ENCODE measurements at regions not wholly inside any gene's neighbourhood (a gene's known extent, or its start where the extent isn't known, plus 50 kb on each side); places are given as distances from the start of the nearest gene placed in this dataset.

DNA sequence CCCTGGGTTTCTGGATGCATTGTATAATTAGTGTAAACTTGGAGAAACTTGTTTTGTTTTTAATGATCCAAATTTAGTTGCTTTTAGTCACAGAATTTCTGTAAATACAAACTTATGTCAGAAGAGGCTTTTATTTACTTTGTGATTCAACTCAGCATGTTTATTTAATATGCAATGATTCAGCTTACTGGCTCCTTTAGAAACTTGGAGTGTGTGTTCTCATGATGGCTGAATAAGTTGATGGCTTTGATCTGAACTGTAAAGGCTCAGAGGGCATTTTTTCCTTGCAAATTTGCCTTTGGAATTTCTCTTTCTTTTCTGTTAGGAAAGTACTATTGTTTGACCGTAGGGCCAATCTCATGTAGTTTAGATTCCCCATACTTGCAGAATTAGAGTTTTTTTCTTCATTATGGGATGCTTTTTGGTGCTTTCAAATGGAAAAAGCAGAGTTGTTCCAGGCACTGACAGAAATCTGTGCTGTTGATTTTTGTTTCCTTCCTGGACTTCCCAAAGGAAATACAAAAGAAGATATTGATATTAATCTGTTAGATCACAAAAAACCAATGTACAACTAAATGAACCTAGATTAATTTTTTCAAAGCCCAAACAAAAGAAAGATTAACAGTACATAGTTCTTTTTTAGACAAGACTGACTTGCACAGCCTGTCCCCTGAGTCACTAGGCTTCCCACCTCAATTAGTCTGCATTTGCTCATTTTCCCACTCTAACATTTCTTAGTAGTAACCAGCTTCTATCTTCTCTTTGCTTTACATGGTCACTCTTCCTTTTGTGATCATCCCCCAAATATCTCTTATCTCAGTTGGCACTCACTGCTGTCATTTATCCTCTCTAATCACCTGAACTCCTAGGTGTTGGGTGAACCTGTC is 96.8 kb upstream of the AGR3 start:
- DNase-seq: no peak

DNA sequence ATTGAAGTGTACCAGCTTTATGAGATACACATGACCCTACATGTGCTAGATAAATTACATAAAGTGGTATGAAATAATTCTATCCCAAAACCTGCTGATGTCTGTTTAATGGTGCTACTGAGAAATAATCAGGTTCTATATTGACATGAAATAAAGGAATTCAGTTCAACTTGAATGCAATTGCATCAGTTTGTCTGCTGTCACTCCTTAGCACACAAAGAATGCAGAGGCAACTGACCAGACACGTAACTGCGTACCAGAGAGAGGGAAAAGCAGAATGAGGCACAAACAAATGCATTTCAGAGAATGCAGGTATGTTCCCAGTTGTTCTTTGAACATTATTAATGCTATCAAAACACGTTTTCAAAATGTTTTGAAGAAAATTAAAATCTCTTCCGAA is 98.8 kb upstream of the AGR3 start:
- no peak for DNase-seq

DNA sequence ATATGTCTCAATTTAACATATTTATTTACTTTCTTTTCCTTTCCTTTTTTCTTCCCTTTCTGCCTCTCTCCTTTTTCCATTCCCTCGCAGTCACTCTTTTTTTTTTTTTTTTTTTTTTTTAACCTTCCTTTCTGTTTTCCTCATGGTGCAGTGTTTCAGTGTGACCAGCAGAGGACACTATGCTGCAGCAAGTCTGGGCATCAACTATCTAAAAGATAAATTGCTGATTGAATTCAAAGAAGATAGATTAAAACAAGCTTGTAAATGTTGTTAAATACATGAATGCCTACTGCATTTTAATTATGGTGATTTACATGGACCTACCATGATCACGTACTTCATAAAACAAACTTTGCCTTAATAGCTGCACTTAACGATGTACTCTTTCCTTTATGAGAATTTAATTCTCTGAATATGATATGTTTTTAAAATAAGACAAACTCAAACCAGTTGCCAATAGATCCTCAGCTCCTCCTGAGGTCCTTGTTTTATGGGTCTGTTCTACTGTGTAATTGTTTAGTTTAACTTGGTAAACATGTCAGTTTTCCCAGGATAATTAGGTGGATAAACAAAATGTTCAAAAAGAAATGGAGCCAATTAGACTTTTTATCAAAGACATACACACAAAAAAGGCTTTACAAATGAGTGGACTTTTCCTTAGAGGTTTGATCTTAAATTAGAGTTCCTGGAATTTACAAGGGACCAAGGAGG is 101.0 kb upstream of the AGR3 start:
- DNase-seq: peak; percentile 31 to 56

DNA sequence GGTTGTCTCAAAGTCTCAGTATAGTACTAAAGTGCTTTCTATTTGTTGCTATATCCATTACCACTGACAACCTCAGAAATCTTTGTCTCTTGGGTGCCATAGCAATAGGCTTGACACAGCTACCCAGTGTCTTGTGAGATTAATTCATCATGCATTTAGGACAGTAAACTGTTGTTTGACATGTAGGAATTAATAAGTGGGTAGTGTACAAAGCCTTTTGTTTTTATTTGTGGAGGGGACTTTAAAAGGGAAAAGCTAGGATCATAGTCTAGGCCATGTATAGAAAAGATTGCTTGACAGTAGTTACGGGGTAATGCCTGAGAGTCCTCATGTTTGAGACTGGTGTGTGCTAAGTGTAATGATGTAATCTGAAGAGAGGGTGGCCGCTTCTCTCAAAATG is 102.6 kb upstream of the AGR3 start:
- no peak for DNase-seq

DNA sequence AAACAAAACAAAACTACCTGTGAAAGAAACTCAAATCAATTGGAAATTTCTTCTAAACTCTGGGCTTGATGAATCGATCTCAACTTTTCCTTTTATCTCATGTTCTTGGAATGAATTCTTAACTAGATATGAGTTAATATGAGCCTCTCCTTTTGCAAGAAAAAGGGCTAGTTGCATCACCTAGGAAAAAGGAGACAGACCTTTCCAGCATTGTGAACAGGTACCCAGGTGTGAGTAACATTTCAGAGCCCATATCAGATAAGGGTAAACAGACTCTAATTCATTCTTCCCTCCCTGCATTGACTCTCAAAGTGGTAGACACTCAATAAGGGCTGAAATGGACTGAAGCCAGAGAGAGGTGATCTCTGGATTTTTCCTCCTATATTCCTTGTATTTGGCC is 103.8 kb upstream of the AGR3 start:
- DNase-seq: no peak

DNA sequence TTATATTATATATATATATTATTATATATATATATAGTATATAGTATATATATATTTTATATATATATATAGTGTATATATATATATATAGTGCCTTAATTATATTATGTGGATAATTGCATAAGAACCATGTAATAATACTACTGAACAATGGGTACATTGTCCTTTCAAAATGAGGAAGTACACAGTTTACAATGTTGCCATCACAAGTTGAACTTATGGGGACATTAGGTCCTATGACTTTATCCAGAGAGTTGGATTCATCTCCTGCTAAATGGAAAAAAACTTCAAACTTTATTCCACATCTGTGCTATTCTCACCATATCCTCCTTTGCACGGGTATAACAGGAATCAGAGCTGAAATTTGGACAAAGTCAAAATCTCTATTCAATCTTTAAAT is 105.0 kb upstream of the AGR3 start:
- no peak for DNase-seq

DNA sequence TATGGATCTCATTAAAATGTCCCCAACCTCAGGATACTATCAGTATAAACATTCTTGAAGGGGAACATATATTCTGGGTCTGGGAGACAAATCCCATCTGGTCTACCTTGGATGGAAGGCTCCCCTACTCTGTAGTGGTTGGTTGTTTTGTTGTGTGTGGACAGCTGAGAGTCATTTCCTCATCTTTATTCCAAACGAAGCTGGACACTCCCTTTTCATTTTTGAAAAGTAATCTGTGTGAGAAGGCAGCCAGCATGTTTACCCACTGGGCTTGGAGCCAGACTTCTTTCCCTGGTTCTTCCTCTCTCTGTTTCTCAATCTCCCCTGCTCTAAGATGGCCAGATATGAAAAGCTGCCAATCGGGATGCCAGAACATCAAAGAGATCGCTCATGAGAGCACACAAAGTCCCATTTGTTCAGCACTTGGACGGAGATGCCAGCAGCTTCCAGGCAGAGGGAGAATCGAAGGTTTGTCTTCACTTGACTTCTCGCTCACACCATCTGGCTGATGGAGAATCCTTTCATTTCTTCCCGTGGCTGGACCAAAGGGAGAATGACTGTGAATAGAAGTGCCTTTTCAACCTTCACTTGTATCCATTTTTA is 108.1 kb upstream of the AGR3 start:
- DNase-seq: no peak

DNA sequence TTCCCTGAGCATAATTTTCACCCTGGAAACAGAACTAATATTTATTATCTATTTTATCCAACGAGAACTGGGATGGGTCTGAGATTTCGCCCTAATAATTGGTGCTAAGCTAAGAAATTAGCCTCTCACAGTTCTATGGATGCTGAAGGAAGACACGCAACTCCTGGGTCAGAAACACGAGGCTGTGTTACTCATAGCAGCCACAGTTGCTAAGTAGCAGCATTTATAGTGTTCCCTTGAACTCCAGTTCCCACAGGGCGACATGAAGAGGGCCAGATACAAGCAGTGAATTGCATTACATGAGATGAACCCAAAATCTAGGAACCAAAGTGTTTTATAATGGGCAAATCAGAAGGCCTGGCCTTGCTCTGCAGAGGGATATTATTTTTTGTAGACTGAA is 109.8 kb upstream of the AGR3 start:
- no peak for DNase-seq

DNA sequence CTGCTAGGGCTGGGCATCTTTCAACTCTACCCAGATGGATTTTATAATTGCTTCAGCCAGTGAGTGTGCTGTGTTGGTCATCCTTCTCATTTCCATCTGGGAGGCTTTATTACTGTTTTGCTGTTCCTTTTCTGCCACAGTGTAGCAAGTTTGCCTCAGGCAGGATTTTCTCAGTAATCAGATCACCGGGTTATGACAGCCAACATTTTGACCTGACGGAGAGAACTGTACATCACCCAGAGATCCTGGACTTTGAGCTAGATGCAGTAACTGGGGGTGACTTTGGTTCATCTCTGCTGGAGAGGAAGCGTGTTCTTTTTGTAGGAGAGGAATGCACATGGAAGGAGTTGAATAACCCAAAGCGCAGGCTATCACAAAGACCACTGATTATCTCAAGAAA is 111.8 kb upstream of the AGR3 start:
- DNase-seq: no peak

DNA sequence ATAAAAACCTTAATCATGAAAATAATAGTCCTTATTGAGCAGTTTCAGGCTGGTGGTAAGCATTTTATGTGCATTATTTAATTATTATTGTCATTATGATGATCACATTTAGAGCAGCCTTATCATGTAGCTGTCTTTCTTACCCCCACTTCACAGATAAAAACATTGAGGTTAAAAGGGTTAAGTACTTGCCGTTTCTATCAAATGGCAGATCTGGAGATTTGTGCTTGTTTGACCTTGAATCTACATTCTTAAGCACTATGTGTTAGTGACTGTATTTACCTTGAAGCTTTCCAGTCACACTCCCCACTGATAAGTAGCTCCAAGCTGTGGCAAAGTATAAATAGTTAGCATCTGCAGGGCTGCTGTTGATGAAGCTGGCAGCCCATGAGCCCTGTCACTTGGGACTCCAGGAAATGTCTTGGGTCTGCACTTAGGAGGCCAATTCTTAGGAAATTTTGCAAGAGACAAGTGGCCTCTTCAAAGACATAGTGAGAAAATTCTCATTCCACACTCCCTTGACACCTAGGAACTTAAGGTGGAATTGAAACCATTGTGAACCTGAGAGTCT is 116.8 kb upstream of the AGR3 start:
- DNase-seq: no peak

DNA sequence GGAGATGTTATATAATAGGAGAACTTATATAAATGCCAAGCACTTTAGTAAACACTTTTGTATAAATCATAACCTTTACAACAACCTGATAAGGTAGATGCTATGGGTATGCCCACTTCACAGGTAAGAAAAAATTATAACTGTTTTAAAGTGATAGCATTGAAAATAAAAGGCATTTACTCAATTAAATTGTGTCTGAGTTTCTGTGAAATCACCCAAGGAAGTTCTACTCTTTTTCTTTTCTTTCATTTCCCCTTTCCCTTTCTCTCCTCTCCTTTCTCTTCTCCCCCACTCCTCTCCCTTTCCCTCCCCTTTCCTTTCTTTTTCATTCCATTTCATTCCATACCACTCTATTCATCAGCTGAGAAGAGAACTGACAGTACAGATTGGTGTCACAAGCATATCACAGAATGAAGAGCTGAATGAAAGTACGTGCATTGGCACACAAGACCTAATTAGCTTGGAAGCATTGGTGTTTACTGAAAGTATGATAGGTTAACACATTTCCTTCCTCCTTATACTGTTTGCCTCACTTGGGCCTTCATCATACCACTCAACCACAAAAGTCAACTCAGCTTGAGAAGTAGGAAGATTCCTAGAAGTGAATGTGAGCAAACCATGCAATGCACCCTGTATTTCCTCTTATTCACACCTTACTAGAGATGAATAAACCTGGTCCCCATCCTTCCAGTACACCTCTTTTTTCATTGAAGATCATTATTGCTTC is 117.9 kb upstream of the AGR3 start:
- DNase-seq: peak in 1 of 2 donors; percentile 19

DNA sequence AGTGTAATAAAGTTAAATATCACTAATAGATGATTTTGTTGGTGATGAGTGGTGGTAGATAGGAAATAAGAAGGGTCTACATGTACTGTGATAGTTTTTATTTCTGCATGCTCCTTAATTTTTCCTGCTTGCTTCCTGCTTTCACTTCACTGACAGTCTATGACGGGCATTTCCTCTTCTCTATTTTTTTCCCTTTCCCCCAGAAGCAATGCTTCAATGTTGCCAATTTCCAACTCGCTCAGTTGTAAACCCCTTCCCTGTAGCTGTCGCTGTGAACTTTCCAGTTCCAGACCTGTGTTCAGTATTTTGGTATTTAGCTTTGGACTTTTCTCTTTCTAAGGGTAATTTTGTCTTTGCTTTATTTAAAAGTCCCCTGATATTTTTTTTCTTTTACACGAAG is 123.5 kb upstream of the AGR3 start:
- no peak for DNase-seq

DNA sequence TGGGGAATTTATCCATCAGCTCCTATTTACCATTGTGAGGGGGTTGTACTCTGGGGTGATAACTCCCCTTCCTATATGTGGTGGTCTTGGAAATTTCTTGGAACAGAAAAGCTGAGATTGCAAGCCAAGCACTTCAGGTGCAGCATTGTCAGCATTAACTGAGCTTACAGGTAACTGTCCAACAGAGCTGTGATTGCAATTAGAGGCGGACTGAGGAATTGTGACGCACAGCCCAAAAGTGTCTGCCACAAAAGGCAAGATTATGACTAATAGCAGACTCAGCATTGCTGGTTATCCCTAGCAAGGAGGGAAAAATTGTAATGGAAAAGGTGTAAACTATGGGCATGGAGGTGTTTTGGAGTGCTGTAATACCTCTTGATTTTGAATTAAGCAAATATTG is 126.1 kb upstream of the AGR3 start:
- no peak for DNase-seq

DNA sequence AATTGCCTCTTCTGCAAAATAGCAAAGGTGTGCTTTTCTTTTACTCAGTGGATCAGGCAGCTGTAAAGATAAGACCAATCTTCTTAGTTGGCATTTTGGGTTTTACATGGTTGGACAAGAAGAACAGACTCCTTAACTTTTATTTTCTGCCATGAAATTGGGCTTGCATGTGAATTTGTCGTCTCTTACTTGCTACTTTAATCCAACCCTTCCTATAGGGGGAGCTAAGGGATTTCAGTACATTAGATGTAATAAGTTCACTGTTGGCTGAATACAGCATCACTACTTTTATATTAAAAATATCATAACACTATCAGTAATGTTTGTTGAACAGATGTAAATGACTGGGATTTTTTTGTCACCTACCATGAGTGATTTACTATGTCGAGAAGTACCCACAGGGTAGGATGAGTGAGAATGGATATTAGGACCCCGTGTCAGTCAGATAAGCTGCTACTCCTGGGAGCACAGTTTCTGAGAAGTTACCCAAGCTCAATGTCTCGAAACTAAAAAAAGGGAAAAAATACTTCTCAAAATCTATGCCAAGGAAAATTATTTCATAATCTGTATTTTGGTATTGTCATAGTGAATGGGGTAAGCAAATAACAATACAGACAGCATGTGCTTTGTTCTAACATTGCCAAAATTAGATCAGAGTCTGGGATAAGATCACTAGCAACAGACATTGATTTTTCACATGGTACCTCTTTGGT is 127.4 kb upstream of the AGR3 start:
- DNase-seq: peak; percentile 14 to 63

DNA sequence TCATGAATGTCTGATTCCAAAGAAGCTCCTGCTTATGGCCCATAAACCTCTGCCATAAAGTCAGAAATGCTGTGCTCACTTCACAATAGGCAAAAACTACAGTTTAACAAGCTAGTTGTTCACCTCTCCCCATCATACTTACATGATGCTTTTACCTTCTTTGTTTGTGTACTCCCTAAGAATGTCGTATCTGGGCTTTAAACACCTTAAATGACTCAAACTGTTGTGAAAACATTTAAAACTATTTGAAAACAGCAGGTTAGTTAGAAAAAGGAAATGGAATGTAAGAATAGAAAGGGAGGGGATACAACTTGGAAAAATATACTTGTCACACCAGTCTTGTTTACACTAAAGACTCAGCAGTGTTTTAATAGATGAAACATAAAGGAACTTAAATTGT is 128.2 kb upstream of the AGR3 start:
- DNase-seq: no peak

DNA sequence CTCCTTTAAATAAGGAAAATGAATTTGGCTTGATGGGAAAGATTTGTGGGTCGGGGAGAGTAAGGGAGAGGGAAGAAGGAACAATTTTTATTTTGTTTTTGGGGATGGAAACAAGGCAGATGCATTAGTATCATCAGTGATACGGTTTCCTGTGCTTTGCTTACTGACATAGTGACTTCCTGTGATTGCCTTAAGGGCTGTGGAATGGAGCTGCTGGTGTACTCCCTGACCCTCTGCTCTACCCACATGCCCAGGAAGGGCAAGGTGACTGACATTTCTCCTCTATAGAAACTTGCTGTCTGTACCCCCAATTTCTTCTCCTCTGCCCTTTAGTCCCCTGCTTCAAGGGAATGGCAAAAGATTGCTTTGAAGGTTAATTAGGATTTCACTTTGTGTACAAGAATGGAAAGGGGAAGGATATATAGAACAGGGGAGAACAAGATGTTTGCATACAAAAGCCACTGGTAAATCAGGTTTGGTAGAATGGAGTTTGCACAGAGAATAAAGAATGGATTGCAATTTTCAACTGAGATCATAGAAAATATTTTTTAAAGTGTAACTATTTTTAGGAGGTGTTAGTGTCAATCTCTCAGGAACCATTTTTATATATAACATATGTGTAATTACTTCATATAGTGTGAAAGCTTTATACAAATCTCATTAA is 129.0 kb upstream of the AGR3 start:
- DNase-seq: no peak

DNA sequence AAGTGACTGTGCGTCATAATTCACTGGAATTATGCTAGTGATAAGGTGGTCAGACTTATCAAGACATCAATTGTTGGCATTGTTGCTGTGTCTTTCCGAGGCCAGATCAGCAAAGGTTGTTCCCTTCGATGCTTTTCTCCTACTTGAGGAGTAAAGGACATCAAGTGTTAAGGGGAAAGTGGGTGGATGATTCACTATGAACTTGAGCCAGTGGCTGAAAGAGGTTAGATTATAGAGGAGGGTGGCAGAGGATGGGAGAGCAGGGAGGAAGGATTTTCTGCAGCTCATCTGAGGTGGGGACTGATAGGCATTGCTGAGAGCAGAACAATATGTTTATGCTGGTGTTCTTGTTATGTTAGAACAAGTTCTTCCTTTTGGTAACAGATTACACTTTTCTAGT is 131.4 kb upstream of the AGR3 start:
- no peak for DNase-seq

DNA sequence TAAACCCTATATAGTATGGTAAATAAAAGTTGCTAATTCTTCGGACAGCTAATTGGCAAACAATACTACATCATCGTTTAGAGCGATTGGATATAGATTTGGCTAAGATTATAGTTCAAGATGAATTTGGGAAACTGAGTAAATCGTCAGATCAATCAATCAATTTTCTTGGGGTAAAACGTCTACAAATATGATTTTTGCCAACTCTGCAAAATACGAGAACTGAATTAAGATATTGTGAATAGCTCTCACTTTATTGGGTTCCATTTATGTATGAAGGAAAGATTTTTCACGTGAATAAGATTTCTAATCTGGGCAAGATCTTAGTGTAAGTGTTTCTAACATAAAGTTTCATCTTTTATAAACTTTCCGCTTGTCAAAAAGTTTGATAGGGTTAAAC is 132.9 kb upstream of the AGR3 start:
- no peak for DNase-seq

DNA sequence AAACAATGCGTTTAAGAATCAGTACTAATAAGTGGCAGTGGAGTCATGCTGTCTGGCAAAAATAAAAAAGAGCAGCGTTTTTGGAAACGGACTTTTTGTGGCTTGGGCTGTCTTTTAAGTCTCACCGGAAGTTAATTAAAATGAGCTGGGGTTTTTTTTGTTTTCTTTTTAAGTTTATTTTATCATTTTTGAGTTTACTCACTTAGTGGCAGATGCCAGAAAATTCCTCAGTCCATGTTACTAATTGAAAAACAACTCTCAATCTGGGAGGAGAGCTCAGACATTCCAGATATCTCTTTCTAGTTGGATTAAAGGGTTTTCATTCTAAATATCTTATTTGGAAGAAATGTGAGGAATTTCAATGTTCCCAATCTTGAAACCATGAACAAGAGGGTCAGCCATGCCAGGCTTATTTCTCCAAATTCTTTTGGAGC is 133.8 kb upstream of the AGR3 start:
- DNase-seq: no peak

DNA sequence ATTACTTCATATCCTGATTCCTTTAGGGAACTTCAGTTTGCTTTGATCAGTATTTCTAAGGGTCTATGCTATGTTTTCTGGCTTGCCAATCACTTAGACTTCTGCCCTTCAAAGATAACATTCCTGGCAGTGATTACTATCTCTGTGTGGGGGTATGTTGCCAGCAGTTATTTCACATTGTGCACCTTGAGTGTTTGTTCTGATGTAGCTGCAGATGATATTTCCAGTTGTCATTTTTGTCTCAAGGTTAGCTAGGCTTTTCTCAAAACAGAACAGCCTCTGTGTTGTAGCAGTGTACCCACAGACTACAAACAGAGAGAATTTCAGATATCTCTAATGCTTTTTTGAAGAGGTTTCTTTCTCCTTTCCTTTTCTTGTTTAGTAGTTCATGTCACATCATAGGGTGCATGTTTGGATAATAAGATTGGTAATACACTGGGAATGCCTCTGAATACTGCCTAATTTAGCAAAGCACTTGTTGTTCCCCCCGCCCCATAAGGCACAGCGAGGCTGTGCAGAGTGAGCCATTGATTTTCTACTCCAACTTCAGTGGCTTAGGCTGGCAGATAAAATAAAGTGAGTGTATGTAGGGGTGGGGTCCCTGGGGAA is 134.7 kb upstream of the AGR3 start:
- no peak for DNase-seq

DNA sequence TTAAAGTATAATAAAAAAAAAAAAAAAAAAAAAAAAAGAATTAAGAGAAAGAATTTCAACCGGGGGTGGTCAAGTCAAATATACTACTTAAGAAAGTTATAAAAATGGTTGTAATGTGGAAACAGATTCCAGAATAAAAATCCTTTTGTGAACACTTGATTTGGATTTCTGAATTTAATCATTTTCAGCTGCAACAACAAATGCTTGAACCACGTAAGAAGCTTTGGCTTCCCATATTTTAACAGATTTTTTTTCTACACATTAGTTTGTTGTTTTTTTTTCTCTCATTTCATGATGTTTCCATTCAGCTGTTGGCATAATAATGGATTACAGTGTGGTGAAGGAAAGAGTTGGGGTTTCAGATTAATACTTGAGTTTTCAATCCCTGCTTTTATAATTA is 137.3 kb upstream of the AGR3 start:
- no peak for DNase-seq
